NCI-H446 (cell line): ENCODE measurements at regions not wholly inside any gene's neighbourhood (a gene's known extent, or its start where the extent isn't known, plus 50 kb on each side); places are given as distances from the start of the nearest gene placed in this dataset.
A peak's percentile ranks its signal among the peaks of the same experiment; 100 is the strongest.

Experiments
- DNase-seq, 2 experiments: peaks; one replicate each; lab custom pipeline; 2025; lab: John Stamatoyannopoulos, UW

DNA sequence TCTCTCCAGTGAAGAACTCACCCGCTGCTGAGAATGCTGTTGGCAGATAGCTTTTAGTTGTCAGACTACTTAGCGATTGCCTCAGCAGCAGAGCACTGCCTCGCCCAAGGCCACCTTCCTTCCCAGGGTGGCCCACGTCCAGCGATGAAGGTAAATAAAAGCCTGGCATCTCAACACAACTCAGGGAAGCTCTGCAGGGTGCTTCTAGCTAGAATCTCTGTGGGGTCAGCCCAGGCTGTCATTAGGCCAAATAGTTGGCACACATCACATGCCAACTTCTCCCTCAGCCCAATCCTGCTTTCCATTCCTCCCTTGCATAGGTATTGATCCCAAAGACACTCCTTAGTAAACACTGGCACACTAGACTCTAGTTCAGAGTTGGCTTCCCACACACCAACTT is 368.1 kb upstream of the TMTC1 start:
- DNase-seq = no peak

DNA sequence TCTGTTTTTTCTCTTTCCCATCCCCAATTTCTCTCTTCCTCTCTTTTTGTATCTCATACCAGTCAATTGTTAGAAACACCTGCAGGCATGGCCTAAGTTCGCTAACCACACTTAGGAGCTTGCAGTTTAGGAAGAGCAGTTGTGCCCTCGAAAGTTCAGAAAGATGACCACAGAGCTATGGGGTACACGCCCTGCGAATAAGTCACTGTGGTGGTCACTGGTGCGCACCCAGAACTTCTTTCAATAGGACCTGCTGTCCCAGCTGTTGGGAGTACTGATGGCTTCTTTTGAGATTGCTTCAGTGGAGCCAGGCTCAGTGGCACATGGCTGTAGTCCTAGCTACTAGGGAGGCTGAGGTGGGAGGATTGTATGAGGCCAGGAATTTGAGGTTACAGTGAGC is 362.8 kb upstream of the TMTC1 start:
- no peak for DNase-seq

DNA sequence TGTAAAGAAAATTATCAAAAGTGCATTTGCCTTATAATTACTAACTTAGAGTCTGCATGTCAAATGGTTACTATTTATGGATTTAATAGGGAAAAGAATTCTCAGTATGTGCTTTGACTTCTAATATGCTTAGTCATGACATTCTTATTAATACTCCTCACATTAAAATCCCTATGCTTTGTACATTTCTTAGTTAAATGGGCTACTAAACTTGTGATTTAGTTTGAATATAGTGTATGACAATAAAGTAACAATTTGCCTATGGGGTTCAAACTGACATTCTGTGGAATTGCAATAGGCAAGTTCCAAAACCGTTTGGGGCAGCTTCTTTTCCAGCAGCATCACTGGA is 361.9 kb upstream of the TMTC1 start:
- no peak for DNase-seq

DNA sequence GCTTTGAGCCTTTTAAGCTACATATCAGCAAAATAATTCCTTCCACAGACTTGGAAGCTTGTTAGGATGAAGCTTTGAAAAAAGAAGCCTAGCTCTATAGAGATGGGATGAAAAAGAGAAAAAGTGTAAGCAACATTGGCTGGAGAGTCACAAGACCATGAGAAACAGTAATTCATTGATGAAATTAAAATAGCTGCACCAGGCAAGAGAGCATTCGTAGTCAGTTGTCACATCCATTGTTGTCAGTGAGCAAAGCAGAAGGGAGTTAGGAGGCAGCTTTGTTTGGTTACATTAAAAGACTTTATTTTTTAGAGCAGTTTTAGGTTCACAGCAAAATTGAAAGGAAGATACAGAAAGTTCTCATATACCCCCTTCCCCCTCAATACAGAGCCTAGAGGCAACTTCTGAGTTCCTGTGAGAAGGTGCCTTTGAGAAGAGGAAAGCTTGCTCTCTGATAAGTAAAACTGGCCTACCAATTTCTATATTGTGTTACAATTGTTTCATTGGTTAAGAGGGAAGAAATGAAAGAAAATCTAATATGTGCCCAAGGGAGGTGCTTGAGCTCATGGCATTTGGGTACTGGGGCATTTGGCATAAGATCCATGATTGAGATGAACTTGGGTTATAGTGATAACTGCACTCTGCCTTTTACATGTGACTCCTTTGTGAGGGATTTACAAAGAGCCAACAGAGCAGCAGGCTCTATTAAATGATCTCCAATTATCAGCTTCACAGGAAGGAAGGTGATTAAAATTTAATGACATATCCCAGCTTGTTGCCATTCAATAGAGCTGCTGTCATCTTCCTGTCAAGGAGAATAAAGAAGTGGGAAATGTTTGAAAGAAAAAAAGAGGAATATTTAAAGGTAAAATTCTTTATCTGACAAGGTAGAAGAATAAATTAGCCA is 361.3 kb upstream of the TMTC1 start:
- no peak for DNase-seq

DNA sequence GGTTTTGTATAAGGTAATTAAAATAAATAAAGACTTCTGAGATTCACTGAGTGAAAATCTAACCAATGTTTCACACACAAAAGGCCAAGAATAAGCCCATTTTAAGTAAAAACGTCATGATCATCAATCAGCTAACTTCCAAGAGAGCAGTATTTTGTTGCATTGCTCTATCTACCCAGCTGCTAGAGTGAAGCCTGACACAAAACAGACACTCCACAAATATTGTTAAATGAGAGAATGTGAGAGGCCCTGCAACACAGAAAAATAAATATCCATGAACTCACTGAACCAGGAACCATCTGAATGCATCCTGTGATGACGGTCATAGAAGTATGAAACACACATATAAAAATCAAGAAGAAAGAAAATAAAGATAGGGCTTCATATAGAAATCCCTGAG is 358.6 kb upstream of the TMTC1 start:
- no peak for DNase-seq

DNA sequence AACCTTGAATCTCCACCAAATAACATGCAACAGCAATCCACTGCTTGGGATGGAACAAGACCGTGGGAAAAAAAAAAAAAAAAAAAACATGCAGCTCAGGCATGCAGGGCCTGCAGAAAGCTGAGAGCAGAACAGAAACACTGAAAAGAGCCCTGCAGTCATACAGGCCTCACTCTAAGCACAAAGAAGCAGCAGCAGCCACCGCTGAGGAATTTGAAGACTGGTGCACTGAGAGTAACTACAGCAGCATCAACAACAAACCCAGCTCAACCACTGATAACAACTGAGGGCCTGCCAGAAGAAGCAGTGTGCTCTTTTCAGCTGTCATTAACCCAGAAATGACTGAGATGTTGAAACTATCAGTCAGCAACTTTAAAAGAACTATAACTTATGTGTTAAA is 354.7 kb upstream of the TMTC1 start:
- no peak for DNase-seq

DNA sequence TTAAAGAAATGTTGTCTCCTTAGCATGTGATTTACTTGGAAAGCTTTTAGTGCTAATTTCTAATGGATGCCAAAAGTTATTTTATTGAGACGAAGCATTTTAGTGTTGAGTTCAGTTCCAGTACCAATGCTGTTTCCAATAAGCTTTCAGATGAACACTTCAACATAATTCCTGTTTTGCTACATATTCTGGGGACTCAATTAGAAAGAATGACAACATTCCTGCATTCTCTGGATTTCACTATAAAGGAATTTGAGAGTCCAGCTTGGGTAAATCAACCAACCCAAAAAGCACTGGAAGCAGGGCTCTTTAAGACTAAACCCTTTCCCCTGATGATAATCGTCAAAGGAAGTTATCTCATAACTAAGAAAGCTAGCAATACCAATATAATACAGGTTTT is 353.0 kb upstream of the TMTC1 start:
- no peak for DNase-seq

DNA sequence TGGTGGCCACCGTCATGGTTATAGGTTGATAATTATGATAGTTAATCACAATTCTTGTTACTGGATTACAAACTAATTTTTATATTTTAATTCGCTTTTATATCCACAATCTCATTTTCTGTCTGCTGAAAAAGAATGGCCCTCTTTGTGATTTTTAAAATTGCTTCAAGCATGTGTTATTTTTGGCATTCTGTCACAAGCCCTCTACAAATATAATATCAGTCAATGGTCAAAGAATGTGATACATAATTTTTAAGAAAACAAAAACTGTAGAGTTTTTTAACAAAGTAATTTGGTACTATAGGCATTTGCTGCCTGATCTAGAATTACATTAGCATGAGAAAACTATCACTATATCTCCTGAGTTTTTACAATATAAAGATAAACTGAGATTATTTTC is 352.0 kb upstream of the TMTC1 start:
- DNase-seq = no peak

DNA sequence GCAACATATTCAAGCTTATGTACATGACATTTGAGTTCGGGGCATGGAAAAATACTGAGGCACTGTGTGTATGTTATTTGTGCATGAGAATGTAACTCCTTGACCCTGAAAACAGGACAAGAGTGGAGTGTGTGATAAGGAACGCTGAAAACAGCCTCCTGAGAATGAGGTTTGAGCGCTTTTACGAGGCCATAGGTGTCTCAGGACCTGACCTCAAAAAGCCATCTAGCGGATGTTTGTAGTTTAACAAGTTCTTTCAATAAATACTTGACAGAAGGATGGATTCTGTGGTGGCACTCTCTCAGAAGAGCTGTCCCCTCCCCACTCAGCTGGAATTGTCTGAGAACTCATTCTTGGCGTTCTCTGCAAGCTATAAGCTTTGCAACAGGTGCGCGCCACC is 350.5 kb upstream of the TMTC1 start:
- peak in 1 of 2 experiments; percentile 11 for DNase-seq

DNA sequence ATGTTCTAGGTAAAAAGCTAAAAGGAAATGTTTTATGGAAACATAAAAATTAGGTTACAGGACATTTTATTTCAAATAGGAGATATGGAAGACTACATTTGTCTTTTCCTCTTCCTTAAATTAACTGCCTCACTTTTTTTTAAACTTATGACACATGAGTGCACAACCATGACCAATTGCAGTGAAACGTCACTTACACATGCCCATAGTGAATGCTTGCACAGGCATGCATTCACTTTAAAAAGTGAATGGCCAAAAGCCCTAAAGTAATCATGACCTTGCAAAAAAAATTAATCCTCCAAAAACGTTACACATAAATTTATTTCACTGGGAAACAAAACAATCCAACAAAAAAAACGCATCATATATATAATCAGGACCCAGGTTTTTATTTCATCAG is 343.2 kb upstream of the TMTC1 start:
- DNase-seq = no peak

DNA sequence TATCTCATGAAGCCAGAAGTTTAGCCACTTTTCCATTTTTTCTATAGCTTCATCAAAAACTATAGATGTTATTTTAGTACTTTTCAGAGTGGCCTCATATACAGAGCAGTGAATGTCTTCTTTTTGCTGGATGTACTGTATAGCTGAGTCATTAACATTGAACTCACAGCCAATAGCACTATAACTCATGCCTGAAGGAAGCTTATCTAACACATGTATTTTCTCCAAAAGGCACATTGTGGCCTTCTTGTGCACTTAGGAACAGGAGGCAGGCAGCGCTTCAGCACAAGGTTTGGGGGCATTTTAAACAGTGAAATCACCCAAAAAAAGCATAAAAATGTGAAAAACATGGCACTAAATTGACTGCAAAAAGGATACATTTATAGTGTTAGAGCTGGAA is 336.8 kb upstream of the TMTC1 start:
- DNase-seq = no peak

DNA sequence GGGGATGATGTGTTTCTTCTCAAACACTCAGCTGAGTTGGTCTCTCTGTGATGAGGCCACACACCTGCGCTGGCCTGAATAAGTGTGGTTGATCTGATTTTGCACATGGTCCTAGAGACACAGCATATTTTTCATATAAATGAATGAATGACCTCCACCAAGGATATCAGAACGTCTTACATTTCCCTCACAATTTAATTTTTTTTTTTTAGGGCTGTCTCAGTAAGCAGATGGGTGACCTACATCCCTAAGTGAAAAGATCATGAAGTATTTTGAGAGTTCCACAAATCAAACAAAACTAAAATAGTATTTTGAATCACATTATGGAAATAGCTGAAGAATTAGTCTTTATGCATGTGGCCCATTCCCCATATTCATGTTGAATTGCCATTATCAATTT is 333.7 kb upstream of the TMTC1 start:
- DNase-seq = no peak

DNA sequence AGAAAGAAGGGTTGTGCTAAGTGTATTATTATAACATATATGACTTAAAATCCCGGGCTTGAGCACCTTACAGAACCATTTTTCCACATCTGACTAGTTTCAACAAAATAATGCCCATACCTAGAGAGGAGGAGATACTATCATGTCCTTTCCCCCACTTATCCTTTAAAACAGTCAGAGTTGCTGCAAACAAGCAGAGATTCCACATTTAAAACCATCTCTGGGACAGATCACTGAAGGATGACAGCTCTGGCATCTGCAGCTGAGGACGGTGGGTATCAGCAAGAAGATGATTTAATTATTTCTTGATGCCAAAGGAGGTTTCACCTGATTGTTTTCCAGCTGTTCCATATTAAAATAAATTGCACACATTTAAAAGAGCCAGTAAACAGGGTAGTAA is 328.0 kb upstream of the TMTC1 start:
- DNase-seq = no peak

DNA sequence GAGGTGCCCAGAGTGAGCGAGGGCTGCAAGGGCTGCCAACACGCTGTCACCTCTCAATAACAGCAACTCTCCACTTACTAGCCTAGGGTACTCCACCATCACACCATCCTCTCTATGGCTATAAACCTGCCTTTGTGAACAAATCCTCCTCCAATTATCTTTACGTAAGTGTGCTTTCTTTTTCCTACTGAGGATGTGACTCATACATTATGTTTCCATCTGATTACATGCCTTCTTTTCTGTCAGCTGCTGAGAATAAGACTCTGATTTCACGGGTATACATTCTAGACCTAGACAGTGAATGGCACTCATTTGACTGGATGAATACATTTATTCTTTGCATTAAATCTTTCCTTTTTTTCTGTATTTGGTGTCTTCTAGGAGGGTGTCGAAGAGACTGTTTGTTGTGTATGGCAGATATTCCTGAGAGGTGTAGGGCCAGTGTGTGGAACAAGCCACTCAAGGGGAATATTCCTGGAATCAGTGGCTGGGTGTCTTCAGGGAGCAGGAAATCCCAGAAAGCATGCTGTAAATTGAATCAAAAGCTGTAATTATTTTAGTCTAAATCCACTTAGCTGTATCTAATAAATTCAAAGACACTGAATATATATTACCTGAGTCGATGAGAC is 327.3 kb upstream of the TMTC1 start:
- no peak for DNase-seq

DNA sequence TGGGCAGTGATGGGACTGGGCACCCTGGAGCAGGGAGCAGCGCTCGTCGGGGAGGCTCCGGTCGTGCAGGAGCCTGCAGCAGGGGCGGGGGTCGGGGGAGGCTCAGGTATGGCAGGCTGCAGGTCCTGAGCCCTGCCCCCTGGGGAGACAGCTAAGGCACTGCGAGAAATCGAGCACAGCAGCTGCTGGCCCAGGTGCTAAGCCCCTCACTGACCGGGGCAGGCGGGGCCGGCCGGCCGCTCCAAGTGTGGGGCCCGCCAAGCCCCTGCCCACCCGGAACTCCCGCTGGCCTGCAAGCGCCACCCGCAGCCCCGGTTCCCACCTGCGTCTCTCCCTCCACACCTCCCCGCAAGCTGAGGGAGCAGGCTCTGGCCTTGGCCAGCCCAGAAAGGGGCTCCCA is 326.8 kb upstream of the TMTC1 start:
- DNase-seq = no peak

DNA sequence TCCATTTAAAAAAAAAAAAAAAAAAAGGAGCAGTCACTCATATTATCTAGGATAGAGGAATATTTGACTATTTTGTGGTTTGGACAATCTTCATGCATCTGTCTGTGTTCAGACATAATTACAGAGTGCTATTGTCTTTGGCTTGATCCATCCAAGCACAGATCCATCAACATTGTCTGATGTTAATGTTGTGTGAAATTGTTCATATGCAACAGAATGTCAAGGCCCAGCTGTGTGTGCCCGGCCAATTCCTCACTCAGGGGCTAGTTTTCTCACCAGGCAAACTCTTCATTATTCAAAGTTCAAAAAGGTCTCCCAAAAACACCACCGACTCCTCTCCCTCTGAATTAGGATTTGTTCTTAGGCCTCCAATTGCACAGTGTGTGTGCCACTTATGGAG is 324.9 kb upstream of the TMTC1 start:
- DNase-seq = no peak

DNA sequence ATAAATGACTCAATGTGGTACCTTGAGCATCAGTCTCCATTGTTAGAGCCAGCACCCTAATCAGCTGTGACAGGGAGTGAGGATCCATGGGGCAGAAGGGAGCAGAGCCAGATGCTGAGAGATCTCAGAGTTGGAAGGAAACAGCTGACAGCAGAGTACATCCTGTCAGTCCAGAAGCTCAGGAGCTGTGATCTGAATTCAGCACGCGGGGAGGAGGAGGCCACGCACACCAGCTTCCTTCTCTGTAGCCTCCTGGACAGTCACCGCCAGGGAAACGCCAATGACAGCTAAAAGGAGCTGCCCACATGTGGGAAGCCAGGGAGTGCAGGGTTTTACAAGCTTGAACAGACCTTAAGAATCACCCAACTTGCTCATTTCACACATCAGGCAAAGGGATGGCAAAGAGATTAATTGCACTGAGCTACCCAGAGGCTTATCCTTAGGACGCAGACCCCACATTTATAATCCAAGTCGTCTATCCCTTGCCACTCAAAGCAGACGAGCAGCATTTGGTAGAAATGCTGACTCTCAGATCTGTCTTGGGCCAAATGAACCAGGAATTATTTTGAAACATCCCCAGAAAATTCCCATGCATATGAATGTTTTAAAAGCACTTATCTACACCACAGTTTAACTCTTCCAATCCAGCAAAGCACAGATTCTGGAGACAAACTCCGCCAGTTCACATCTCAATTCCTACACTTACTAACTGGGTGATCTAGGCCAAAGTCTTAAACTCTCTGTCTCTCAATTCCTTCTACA is 322.6 kb upstream of the TMTC1 start:
- DNase-seq = no peak

DNA sequence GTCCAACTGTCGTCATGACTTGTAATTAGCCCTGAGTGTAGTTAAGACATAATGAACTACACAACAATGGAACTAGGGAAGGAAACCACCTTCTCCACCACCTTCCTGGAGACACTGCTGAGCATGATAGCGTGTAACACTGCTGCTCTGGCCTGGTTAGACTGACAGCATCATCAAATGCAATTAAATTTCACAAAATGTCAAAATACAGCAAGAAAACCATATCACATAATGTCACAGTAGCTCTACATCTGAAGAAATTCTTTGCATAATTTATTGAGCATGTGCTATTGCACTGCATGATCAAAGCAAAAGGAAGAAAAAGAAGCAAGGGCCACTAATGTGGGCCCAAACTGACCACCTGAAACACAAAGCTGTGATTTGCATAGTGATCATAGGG is 321.8 kb upstream of the TMTC1 start:
- DNase-seq = no peak

DNA sequence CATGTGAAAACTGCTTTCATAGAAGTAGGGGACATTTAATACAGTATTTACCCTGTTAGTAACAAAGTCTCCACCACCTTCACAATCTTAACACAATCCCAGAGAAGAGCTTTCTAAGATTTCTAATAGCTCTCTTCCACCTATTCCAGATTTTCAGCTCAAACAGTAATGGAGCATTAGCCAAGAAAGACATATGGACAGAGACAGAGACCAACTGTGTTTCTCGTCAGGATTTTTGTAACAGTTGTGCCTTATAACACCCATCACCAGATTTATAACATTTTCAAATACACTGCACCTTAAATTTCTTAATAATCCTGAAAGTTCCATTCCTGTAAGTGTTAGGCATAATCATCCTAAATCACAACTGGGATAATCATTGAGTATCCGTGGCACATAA is 321.2 kb upstream of the TMTC1 start:
- no peak for DNase-seq

DNA sequence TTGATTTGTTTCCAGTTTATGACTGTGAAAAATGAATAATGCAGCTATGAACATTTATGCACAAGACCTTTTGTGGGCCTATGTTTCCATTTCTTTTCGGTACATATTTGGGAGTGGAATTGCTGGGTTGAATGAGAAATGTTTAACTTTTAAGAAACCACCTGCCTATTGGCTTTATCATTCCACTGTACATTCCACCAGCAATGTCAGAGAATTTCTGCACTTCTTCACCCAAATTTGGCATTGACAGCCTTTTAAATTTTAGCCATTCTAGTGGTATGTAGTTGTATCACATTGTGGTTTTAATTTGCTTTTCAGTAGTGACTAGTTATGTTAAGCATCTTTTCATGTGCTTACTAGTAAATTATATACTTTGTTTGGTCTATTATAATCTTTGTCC is 317.0 kb upstream of the TMTC1 start:
- no peak for DNase-seq

DNA sequence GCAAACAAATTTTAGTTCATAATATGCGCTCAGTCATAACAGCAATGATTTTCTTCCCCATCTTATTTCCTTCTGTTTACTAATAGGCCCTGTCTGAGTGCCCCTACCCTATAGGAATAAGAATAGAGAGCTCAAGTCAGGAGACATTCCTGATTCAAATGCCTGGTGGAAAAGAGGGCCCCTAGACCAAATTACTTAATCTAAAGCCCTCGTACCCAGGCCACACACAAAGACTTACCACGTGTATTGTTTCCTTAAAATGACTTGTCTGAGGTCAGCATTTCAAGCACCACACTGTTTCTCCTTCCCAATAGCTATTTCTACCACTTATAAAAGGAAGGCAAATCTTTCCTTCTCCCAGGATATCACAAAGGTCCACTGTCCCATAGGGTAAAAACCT is 314.9 kb upstream of the TMTC1 start:
- no peak for DNase-seq

DNA sequence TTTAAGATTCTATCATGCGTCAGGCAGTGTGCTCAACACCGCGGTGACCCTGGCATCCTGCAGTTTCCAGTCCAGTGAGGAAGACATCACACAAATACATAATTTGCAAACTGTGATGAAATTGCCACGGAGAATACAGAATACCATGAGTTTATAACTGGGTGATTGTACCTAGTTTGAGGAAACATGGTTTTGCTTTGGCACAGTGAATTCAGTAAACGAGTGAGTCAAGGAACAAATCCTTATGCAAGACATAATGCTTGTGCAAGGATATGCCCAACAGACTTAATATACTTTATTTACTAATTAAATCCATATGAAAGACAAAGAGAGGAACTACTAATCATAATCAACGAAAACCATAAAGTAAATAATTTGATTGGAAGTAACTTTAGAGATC is 311.8 kb upstream of the TMTC1 start:
- DNase-seq = no peak

DNA sequence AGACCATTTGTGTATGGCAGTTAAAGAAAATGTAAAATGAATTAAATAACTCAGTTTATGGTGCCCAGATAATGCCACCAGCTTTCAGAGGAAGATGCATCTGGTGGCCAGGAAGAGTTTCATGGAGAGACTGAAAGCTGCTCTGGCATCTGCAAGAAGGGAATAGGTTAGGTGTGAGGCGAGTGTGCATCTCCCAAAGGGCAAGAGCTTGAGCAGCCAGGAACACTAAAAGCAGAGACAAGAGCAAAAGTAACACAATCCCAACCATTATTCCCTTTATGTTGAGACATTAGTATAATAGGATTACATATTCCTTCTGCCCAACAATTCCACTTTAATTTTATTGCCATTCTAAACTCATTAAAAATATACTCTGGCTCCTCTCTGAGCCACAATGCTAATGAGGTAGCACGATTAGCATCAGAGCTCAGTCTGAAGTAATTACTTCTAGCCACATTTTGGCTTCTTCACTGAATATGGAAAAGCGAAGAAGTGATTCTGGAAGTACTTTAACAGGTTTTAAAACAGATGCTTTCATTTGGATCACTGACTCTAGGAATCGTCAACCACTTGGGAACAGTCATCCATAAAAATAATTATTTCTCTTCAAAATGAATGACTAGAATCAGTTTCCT is 309.4 kb upstream of the TMTC1 start:
- no peak for DNase-seq
